GM12878 (cell line): ENCODE measurements at regions not wholly inside any gene's neighbourhood (a gene's known extent, or its start where the extent isn't known, plus 50 kb on each side); places are given as distances from the start of the nearest gene placed in this dataset.

Experiments used
- ATAC-seq: fragments of 200-7000 bp; cut with Tn5 transposase; 3 replicates; pipeline ENCODE4 v1.9.1; 2020; ENCODE audit warnings: mild to moderate bottlenecking, moderate library complexity
- BruUV-seq: library from RNA; stranded (reverse); fragments of 400-500 nt; replicated peaks from 2 replicates; lab custom pipeline; 2021; lab: Mats Ljungman, UMichigan
- CTCF ChIA-PET: fragments of 300-600 bp; sonication (Branson Sonifier 250); formaldehyde crosslinking; extraction: SDS; loops from one replicate; lab custom pipeline; 2021; ENCODE audit warnings: inconsistent platforms; lab: Yijun Ruan, JAX
- POLR2A ChIA-PET: fragments of 350-600 bp; formaldehyde crosslinking; extraction: SDS; loops from one replicate; lab custom pipeline; 2021; ENCODE audit warnings: inconsistent platforms; lab: Charles Lee
- RAD21 ChIA-PET: fragments of 300-600 bp; sonication (Branson Sonifier 250); formaldehyde crosslinking; loops from one replicate; lab custom pipeline; 2023; ENCODE audit warnings: antibody characterized with exemption; ENCODE audit not compliant: unreplicated experiment; lab: Charles Lee
- SMC1A ChIA-PET: fragments of 300-600 bp; sonication (Branson Sonifier 250); formaldehyde crosslinking; loops from one replicate; lab custom pipeline; 2023; ENCODE audit not compliant: unreplicated experiment, uncharacterized antibody; lab: Charles Lee
- DNase-seq: peaks from one replicate; pipeline ENCODE4 v3.0.0-alpha.2; 2011; ENCODE audit warnings: low read depth, low spot score
- FAIRE-seq: peaks from 3 replicates; lab custom pipeline; 2011; peaks lifted over from hg19 to GRCh38; lab: Jason Lieb, UNC
- H2AFZ ChIP-seq: 2 replicates; pipeline ENCODE4 v1.6.0; 2011; ENCODE audit warnings: low read depth, low read length, control low read depth; ENCODE audit not compliant: control insufficient read depth
- H3K27ac ChIP-seq: 2 replicates; pipeline ENCODE4 v1.5.1; 2011; ENCODE audit warnings: control low read depth; ENCODE audit not compliant: control insufficient read depth, insufficient read depth
- H3K27me3 ChIP-seq, 2 experiments: replicated peaks in 1 of 2; 2 replicates each; pipeline versions ENCODE4 v1.6.0 to v1.6.1; 2011; ENCODE audit warnings: low read length in 1 of 2; ENCODE audit not compliant: control insufficient read depth in 2 of 2, insufficient read depth in 2 of 2
- H3K36me3 ChIP-seq, 2 experiments: 2 replicates each; pipeline ENCODE4 v1.5.1; 2011; ENCODE audit warnings: low read length in 1 of 2; ENCODE audit not compliant: control insufficient read depth in 2 of 2, insufficient read depth in 2 of 2
- H3K4me1 ChIP-seq: 2 replicates; pipeline ENCODE4 v1.6.1; 2011; ENCODE audit warnings: mild to moderate bottlenecking, low read length, moderate library complexity, mixed read lengths; ENCODE audit not compliant: control insufficient read depth, insufficient read depth
- H3K4me2 ChIP-seq: 2 replicates; pipeline ENCODE4 v1.6.0; 2011; ENCODE audit warnings: control low read depth; ENCODE audit not compliant: control insufficient read depth, insufficient read depth
- H3K4me3 ChIP-seq: fragments of 200-600 bp; sonication (generic); 2 replicates; pipeline ENCODE4 v1.5.1; 2016
- H3K79me2 ChIP-seq: 2 replicates; pipeline ENCODE4 v1.6.0; 2011; ENCODE audit warnings: low read length; ENCODE audit not compliant: control insufficient read depth, insufficient read depth
- H3K9ac ChIP-seq: 2 replicates; pipeline ENCODE4 v1.8.0; 2011; ENCODE audit warnings: low read length, control low read depth, mixed read lengths; ENCODE audit not compliant: control insufficient read depth, insufficient read depth
- H3K9me3 ChIP-seq: replicated peaks from 3 replicates; pipeline ENCODE4 v1.5.1; 2011; ENCODE audit warnings: mild to moderate bottlenecking, low read length; ENCODE audit not compliant: control insufficient read depth, insufficient read depth
- H4K20me1 ChIP-seq: 2 replicates; pipeline ENCODE4 v1.6.0; 2011; ENCODE audit not compliant: control insufficient read depth, insufficient read depth
- CBX5 ChIP-seq: sonication (generic); IDR thresholded peaks from 2 replicates; pipeline ENCODE4 v1.6.1; 2016; ENCODE audit warnings: low read depth, moderate library complexity, mild to moderate bottlenecking, inconsistent platforms
- CEBPB ChIP-seq, 2 experiments: fragments of 150-350 bp in 1 of 2; IDR thresholded peaks; 2 replicates each; pipeline ENCODE4 v1.6.1; 2012 to 2014; ENCODE audit warnings: low read depth in 2 of 2, low read length in 2 of 2, borderline replicate concordance in 1 of 2, inconsistent platforms in 1 of 2
- ESRRA ChIP-seq: IDR thresholded peaks from 2 replicates; pipeline ENCODE4 v1.6.1; 2012; ENCODE audit warnings: mild to moderate bottlenecking, low read length, improper control_type of control experiment
- IRF4 ChIP-seq: IDR thresholded peaks from 2 replicates; pipeline ENCODE4 v1.6.1; 2011; ENCODE audit warnings: low read depth, low read length
- MEF2A ChIP-seq: IDR thresholded peaks from 2 replicates; pipeline ENCODE4 v1.6.1; 2011; ENCODE audit warnings: low read depth, mild to moderate bottlenecking, low read length, moderate library complexity; ENCODE audit not compliant: insufficient read depth
- NFIC ChIP-seq: IDR thresholded peaks from 2 replicates; pipeline ENCODE4 v1.6.1; 2012; ENCODE audit warnings: low read depth, mild to moderate bottlenecking, inconsistent platforms, low read length, moderate library complexity
- PAX5 ChIP-seq: IDR thresholded peaks from 2 replicates; pipeline ENCODE4 v1.6.1; 2011; ENCODE audit warnings: low read depth, low read length, borderline replicate concordance
- SMC3 ChIP-seq: IDR thresholded peaks from 2 replicates; pipeline ENCODE4 v1.6.1; 2011; ENCODE audit warnings: low read length, improper control_type of control experiment, borderline replicate concordance
- YY1 ChIP-seq: IDR thresholded peaks from 2 replicates; pipeline ENCODE4 v1.6.1; 2011; ENCODE audit warnings: low read depth, mild to moderate bottlenecking, low read length
- WGBS: methylation state at CpG from one replicate; pipeline ENCODE4 v1.1.6; 2016; ENCODE audit warnings: low lambda C conversion rate; ENCODE audit not compliant: insufficient replicate concordance, insufficient coverage; ENCODE audit errors: missing lambda C conversion rate; 5-methylcytosine and 5-hydroxymethylcytosine counted together
- in situ Hi-C: fragments of 300-500 bp; cut with MboI; formaldehyde crosslinking; loops from 9 replicates; pipeline ENCODE4 v1.14.3; 2018; ENCODE audit warnings: mixed read lengths
- intact Hi-C: fragments of 100-400 bp; cut with micrococcal nuclease; formaldehyde crosslinking; loops from one replicate; pipeline ENCODE4 v1.14.2; 2022; ENCODE audit not compliant: unreplicated experiment
- TF ChIP-seq, protein P1 (sequence below): IDR thresholded peaks from 2 replicates; pipeline ENCODE4 v1.6.1; 2011; ENCODE audit warnings: low read depth, low read length, improper control_type of control experiment, borderline replicate concordance
- TF ChIP-seq, protein P2 (sequence below): fragments of 450-650 bp; formaldehyde crosslinking; IDR thresholded peaks from 2 replicates; pipeline ENCODE4 v1.4.0; 2020; ENCODE audit warnings: mild to moderate bottlenecking, moderate library complexity

DNA sequence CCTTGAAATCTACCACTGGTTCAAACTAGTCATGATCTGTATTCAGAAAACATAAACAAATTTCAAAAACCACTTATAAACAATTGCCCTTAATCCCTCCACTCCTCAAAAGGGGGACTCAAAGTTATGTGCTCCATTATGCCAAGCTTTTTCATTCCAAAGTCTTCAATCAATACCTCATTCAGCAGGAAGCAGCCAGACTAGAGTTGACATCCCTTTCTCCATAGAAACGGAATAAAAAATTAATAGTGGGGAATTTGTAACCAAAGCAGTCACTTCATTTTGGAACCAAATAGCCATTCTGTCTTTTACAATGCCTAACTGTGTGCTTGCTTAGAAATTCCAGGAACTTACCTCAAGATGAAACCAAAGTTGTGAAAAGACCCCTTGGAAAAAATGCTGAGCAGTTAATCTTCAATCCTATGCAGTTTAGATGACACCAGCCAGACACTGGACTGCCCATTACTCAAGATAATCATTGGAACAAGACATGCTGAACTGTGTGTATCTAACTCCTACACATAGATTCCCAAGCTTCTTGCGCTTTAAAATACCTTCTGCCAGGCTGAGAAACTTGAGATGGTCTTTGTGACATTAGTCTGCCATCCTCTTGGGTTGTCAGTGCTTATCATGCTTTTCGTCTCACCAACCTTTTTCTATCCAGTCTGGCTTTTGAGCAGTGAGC, 406.2 kb downstream of the PLOD2 start:
- in situ Hi-C loops (no loop called here), intact Hi-C loops (no loop called here)
- no peaks in the 10 kb centered on the region for H3K9me3 ChIP-seq
- H3K36me3 ChIP-seq, result no peaks in the 10 kb centered on the region
- no peak for FAIRE-seq
- no peak for DNase-seq
- H3K79me2 ChIP-seq, result no peaks in the 10 kb centered on the region
- no peaks in the 10 kb centered on the region for H3K4me1 ChIP-seq
- H3K27ac ChIP-seq, result no peak overlapping the region
- CTCF ChIA-PET, result interaction anchor here (1.4 kb wide), 1 partner anchor 15 kb away, joined by 4 read pairs; no protein-coding TSS in a partner anchor
- RAD21 ChIA-PET, result no interaction called here
- POLR2A ChIA-PET, result no interaction called here
- H3K4me3 ChIP-seq, result no peak overlapping the region
- no peak for ATAC-seq
- H3K9ac ChIP-seq, result no peak overlapping the region
- SMC1A ChIA-PET, result no interaction called here
- 0% methylated on average over 3 of the region's 3 CpGs for WGBS
- no TSS peak for BruUV-seq
- no peak overlapping the region for H2AFZ ChIP-seq
- no peak overlapping the region for H3K4me2 ChIP-seq
- no peak for TF ChIP-seq CBX5
- H4K20me1 ChIP-seq, result no peaks in the 10 kb centered on the region
- no peaks in the 10 kb centered on the region for H3K27me3 ChIP-seq

DNA sequence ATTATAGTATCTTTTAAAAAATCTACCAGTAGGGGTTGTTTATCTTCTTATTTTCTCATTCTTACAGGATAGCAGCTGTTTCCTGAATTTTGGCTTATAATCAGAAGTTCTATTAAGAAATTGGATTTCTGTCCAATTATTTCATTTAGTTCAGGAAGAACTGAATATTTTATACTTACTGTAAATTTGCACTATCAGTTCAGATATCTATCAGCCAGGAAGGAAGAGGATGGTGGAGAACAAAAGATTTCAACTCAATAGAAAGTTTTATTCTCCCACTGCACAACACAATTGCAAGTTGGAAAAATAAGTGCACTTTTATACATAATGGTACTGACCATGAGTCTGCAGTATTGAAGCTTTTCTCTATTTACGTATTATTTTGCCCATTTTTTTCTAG, 400.9 kb downstream of the PLOD2 start:
- no peak overlapping the region for H2AFZ ChIP-seq
- no peaks in the 10 kb centered on the region for H3K79me2 ChIP-seq
- H3K4me1 ChIP-seq, result no peaks in the 10 kb centered on the region
- H4K20me1 ChIP-seq, result no peaks in the 10 kb centered on the region
- in situ Hi-C loops, result no loop called here
- no peaks in the 10 kb centered on the region for H3K9me3 ChIP-seq
- WGBS, result 23% methylated on average over 1 of the region's 1 CpG
- CTCF ChIA-PET, result no interaction called here
- H3K9ac ChIP-seq, result no peak overlapping the region
- BruUV-seq, result no TSS peak
- intact Hi-C loops, result no loop called here
- no peaks in the 10 kb centered on the region for H3K36me3 ChIP-seq
- H3K27ac ChIP-seq, result no peak overlapping the region
- POLR2A ChIA-PET, result no interaction called here
- RAD21 ChIA-PET, result no interaction called here
- no peaks in the 10 kb centered on the region for H3K27me3 ChIP-seq
- H3K4me3 ChIP-seq, result no peak overlapping the region
- no peak for FAIRE-seq
- SMC1A ChIA-PET, result no interaction called here
- no peak overlapping the region for H3K4me2 ChIP-seq
- ATAC-seq, result no peak
- DNase-seq, result no peak
- TF ChIP-seq, protein P1, sequence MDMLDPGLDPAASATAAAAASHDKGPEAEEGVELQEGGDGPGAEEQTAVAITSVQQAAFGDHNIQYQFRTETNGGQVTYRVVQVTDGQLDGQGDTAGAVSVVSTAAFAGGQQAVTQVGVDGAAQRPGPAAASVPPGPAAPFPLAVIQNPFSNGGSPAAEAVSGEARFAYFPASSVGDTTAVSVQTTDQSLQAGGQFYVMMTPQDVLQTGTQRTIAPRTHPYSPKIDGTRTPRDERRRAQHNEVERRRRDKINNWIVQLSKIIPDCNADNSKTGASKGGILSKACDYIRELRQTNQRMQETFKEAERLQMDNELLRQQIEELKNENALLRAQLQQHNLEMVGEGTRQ, result no peak
- no peak for TF ChIP-seq PAX5
- no peak for TF ChIP-seq CEBPB (IDR thresholded peaks at IDR 0.05; ENCODE audit: borderline replicate concordance in 1 of 2, low read depth in 2 of 2, low read length in 2 of 2)
- TF ChIP-seq IRF4, result no peak
- TF ChIP-seq, protein P2, sequence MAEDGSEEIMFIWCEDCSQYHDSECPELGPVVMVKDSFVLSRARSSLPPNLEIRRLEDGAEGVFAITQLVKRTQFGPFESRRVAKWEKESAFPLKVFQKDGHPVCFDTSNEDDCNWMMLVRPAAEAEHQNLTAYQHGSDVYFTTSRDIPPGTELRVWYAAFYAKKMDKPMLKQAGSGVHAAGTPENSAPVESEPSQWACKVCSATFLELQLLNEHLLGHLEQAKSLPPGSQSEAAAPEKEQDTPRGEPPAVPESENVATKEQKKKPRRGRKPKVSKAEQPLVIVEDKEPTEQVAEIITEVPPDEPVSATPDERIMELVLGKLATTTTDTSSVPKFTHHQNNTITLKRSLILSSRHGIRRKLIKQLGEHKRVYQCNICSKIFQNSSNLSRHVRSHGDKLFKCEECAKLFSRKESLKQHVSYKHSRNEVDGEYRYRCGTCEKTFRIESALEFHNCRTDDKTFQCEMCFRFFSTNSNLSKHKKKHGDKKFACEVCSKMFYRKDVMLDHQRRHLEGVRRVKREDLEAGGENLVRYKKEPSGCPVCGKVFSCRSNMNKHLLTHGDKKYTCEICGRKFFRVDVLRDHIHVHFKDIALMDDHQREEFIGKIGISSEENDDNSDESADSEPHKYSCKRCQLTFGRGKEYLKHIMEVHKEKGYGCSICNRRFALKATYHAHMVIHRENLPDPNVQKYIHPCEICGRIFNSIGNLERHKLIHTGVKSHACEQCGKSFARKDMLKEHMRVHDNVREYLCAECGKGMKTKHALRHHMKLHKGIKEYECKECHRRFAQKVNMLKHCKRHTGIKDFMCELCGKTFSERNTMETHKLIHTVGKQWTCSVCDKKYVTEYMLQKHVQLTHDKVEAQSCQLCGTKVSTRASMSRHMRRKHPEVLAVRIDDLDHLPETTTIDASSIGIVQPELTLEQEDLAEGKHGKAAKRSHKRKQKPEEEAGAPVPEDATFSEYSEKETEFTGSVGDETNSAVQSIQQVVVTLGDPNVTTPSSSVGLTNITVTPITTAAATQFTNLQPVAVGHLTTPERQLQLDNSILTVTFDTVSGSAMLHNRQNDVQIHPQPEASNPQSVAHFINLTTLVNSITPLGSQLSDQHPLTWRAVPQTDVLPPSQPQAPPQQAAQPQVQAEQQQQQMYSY (CRISPR knock-in tag), result no peak
- no peak for TF ChIP-seq NFIC
- no peak for TF ChIP-seq YY1
- no peak for TF ChIP-seq ESRRA
- no peak for TF ChIP-seq MEF2A
- TF ChIP-seq SMC3, result no peak
